HT-29 (cell line): ENCODE measurements at regions not wholly inside any gene's neighbourhood (a gene's known extent, or its start where the extent isn't known, plus 50 kb on each side); places are given as distances from the start of the nearest gene placed in this dataset.
A peak's percentile ranks its signal among the peaks of the same experiment; 100 is the strongest.

Source experiments
- DNase-seq: peaks from one replicate; pipeline ENCODE4 v3.0.0-alpha.2; 2015; ENCODE audit warnings: low spot score

GRCh38 chr6:82645536-82646230, 282.1 kb downstream of the TPBG start:
- DNase-seq, result no peak

DNA sequence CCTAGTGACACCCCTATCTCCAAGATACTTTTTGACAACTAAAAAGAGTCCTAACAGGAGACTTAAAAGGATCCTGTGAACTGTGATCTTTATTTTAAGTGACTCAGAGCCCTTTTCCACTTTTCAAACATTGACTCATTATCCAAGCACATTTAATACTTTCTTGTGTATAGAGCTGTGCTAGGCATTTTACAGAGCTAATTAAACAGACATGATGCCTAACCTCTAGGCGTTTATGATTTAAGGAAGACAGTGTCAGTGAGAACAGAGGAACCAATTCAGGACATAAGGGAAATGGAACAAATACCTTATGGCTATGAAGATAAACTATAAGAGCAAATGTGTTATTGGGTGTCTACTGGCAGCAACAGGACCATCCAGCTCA, 282.6 kb downstream of the TPBG start:
- DNase-seq, result no peak

DNA sequence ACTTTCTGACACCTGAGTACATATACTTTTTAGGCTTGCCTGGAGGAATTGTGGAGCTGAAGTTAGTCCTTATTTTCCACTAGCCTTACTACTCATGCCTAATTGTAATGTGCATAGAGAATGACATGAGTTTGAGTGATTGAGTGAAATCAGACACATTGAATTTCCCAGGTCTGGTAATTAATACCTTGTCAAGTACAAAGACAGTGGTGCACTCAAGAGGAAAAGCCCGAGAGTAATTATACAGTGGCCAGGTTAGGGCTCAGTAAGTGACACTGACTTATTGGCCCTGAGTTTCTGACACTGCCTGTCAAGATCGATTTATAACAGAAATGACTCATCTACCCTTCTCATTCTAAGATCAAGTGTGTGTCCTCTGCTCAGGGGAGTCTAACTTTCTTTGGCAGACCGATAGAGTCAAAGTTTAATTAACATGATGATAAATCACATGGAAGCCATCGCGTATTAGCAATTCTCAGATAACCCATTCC, 288.3 kb downstream of the TPBG start:
- DNase-seq, result no peak

DNA sequence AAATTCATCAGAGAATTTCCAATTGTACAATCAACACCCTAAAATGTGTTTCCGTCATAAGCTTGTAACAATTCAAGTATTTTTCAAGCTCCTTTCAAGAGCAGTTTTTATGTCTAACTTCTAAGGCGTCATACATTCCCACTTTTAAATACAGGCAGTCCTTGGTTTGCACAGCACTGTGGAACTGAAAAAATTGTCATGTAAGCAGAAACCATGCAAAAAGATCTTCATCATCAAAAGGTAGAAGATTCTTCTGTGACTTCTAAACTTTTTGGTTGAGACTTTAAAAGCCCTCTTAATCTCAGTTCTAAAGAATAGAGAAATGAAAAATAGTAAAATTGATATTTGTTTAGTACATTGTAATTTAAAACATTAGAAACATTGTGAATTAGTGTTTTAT, 315.6 kb downstream of the TPBG start:
- no peak for DNase-seq

DNA sequence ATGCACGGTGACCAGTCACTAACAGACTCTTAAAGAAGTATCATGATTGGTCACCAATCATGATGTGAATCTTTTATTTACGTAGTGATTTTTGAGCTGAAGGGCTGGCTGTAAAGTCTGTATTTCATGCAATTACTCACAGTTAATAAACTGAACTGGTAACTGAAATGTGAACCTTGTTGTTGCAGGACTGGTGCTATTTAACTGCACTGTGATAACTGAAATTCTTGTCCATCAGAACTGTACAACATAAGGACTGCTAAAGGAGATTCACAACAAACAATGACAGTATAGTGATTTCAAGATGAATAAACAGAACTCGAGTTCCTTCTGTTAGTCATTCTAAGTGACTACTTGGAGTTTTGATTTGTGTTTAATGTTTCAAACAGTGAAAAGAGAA, 316.6 kb downstream of the TPBG start:
- DNase-seq, result no peak

DNA sequence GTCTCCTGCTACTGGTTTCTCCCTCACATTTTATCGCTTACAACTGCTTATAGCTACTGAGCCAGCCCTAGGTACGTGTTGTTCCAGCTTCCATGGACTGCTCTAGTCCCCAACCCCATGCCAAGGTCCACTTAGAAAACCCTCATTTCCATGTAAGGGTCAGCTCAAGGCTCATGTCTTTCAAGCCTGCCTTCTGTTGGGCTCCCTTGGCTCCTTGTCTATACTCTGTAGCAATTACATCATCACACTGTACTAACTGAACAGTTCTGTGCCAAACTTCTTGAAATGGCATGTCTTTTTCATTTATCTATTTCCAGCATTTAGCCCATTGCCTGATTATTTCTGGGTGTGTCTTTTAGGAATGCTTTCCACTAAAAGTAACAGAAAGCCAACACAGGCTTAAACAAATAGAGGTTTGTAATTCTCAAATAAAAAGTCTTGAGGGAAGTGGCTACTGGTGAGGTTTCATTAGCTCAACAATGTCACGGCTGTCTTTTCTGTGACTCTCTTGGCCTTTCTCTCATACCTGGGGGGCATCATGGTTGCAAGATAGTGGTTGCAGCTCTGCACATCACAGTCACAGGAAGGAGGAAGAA, 317.6 kb downstream of the TPBG start:
- no peak for DNase-seq

- no peak for DNase-seq
Observed at GRCh38 chr6:82686719-82687118, 323.1 kb downstream of the TPBG start.

- no peak for DNase-seq
Observed at GRCh38 chr6:82687855-82688254, 324.2 kb downstream of the TPBG start.

- DNase-seq, result no peak
Observed at GRCh38 chr6:82690283-82690682, 326.7 kb downstream of the TPBG start.

DNA sequence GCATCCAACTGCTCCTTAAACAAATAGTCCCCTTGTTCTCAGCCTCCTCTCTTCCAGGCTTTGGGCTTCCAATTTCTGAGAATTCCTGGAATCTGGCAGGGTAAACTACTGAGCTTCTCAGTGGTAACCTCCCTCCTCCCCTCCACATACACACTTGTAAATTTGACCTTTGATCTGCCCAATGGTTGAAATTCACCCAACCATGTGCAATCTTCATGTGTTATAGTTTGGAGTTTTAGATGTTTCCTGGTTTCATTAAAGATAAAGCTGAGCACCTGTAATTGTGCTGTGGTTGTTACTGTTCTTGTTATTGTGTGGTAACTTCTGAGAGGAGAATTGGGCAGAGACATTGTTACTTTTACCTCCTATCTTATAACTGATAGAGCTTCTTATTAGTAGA, 328.4 kb downstream of the TPBG start:
- DNase-seq, result no peak

DNA sequence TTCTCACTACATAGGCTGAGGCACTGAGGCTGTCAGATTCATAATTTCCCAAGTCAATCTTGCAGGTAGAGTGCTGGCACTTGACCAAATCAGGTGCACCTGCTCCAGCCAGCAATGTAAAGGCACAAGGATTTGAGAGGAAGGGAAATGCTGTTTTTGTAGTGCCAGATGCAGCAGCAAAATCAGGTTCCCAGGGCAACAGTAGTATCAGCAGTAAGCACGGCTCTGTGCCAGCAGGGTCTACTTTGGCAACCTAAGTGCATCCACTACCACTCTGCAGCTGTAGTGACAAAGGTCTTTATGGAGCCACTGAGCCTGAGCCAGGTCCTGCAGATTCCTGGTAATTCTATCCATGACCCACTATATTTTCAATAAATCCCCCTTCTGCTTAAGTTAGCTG, 329.5 kb downstream of the TPBG start:
- DNase-seq, result no peak

GRCh38 chr6:82701341-82701740, 337.7 kb downstream of the TPBG start:
- no peak for DNase-seq

GRCh38 chr6:82702574-82702973, 339.0 kb downstream of the TPBG start:
- no peak for DNase-seq

DNA sequence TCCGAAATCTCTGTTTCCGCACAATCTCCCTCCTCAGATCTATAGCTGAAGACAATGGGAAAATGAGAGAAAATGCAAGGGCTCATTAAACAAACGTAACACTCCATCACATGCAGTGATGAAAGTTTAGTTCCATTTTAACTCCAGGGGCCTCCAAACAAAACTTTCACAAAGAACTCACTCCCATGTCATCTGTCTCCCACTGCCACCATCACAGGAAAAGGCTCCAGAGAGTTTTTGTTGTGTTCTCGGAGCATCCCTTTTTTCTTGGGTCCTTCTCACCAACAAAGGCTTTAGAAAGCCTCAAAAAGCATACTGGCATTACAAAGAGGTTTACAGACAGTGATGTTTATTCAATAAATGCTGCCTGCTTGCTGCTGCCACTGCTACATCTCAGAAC, 339.6 kb downstream of the TPBG start:
- DNase-seq, result no peak

DNA sequence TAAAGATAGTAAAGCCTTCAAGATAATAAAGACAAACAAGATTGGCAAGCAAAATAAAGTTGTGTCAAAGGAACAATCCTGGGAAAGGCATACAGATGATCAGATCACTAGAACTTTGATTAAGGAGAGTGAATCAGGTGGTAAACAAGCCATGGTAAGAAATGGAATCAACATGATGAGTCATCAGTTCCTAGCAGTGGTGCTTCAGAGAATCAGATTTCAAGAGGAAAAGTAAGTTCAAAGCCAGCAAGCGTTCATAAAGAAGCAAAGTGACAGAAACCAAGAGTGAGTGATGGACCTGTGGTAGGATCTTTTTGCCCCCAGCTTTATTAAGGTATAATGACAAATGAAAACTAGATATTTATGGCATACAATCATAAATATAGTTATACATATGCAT, 340.4 kb downstream of the TPBG start:
- no peak for DNase-seq

- no peak for DNase-seq
Observed at GRCh38 chr6:82705579-82705978, 342.0 kb downstream of the TPBG start.

DNA sequence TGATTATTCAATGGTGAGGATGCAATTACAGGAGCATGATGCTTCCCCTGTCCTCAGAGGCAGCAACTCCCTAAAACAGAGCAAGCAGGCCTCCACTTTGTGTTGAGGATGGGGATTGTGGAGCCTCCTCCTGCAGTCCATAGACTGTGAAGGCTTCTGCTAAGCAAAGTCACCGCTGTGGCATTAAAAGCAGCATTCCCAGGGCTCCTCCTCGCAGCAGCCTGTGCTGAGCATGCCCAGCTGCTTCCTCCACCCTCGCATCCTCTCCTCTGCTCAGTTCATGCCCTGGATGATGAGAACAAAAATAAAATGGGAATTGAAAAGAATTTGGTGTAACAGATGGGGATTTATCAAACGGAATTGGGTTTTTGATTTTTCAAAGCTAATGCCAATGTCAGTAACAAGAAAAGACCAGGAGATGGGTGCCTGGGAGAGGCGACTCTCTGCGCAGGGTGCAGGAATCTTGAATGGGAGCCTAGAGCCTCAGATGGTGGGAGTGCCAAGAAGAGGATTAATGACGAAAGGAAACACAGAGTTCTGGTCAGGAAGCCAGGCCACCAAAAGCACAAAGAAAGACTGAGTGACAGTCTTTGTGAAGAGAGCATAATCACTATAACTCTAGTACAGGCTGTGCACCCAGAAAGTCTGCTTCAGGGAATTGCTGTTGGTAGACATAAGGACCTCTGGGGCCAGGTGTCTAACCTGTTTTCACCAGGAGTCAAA, 347.6 kb downstream of the TPBG start:
- DNase-seq, result no peak

- no peak for DNase-seq
Observed at GRCh38 chr6:82711971-82712370, 348.4 kb downstream of the TPBG start.

DNA sequence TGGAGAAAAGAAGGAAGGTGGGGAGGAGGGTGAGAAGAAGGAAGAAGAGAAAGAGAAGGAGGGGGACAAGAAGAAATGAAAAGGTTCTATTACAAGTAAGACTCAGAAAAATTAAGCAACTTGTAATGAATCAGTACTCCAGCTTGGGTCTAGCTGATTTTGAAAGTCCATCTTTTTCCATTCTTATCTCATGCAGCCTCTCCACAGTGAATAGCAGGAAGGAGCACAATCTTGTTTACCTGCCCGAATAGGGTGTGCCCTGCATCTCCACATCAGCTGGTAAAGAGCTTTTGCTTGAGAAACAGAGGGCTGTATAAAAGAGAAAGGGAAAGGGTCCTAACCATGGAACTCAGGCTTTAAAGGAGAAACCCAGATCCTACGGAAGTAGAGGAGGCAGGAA, 348.8 kb downstream of the TPBG start:
- DNase-seq, result no peak

GRCh38 chr6:82712826-82713225, 349.2 kb downstream of the TPBG start:
- peak; percentile 3 for DNase-seq

GRCh38 chr6:82720992-82721391, 344.6 kb downstream of the UBE3D start:
- DNase-seq, result no peak

GRCh38 chr6:82735790-82736189, 329.9 kb downstream of the UBE3D start:
- DNase-seq, result no peak

GRCh38 chr6:82737965-82738364, 327.7 kb downstream of the UBE3D start:
- no peak for DNase-seq
